H1 (cell line): ENCODE measurements at regions not wholly inside any gene's neighbourhood (a gene's known extent, or its start where the extent isn't known, plus 50 kb on each side); places are given as distances from the start of the nearest gene placed in this dataset.

Experiments used
- CTCF ChIA-PET: fragments of 300-600 bp; sonication (Branson Sonifier 250); formaldehyde crosslinking; loops from one replicate; lab custom pipeline; 2021; ENCODE audit not compliant: partially characterized antibody; lab: Charles Lee
- POLR2A ChIA-PET: fragments of 300-600 bp; sonication (Branson Sonifier 250); formaldehyde crosslinking; loops from one replicate; lab custom pipeline; 2021; ENCODE audit warnings: inconsistent platforms; ENCODE audit not compliant: partially characterized antibody; lab: Charles Lee
- DNase-seq, 2 experiments: peaks; one replicate each; pipeline versions ENCODE4 v3.0.0 to v3.0.0-alpha.2; 2010 to 2022; ENCODE audit warnings: low spot score in 2 of 2, low read depth in 1 of 2, mixed read lengths in 1 of 2
- FAIRE-seq: peaks from 2 replicates; lab custom pipeline; 2011; peaks lifted over from hg19 to GRCh38; lab: Jason Lieb, UNC
- H2AFZ ChIP-seq: 2 replicates; pipeline ENCODE4 v1.8.1; 2012; ENCODE audit warnings: low read length, inconsistent platforms
- H2AK5ac ChIP-seq: 2 replicates; pipeline ENCODE4 v1.6.1; 2013; ENCODE audit warnings: low read depth, low read length
- H2BK120ac ChIP-seq: replicated peaks from 2 replicates; pipeline ENCODE3; 2013; ENCODE audit warnings: low read depth, low read length, inconsistent platforms
- H2BK12ac ChIP-seq: 2 replicates; pipeline ENCODE4 v1.6.1; 2013; ENCODE audit warnings: low read depth, low read length
- H2BK15ac ChIP-seq: 2 replicates; pipeline ENCODE4 v1.6.1; 2013; ENCODE audit warnings: low read length
- H2BK20ac ChIP-seq: 2 replicates; pipeline ENCODE4 v1.6.1; 2013; ENCODE audit warnings: low read length
- H2BK5ac ChIP-seq: 2 replicates; pipeline ENCODE4 v1.6.1; 2013; ENCODE audit warnings: low read depth, low read length
- H3K14ac ChIP-seq: 2 replicates; pipeline ENCODE4 v1.6.1; 2013; ENCODE audit warnings: inconsistent platforms; ENCODE audit not compliant: insufficient read length
- H3K18ac ChIP-seq: 2 replicates; pipeline ENCODE4 v1.6.1; 2013; ENCODE audit warnings: low read length; ENCODE audit errors: extremely low read depth
- H3K23ac ChIP-seq: 2 replicates; pipeline ENCODE4 v1.6.1; 2013; ENCODE audit warnings: inconsistent platforms; ENCODE audit not compliant: insufficient read length
- H3K23me2 ChIP-seq: 2 replicates; pipeline ENCODE4 v1.6.1; 2013; ENCODE audit warnings: low read depth, low read length
- H3K27ac ChIP-seq: 2 replicates; pipeline ENCODE4 v1.6.1; 2011; ENCODE audit warnings: low read depth, low read length, inconsistent platforms
- H3K27me3 ChIP-seq, 4 experiments: replicated peaks in 1 of 4; 1 replicate in 1 of 4; 2 replicates in 3 of 4; pipeline versions ENCODE4 v1.6.1 to v1.8.1; 2011 to 2013; ENCODE audit warnings: low read length in 3 of 4, mild to moderate bottlenecking in 3 of 4, inconsistent platforms in 2 of 4, mixed read lengths in 2 of 4, moderate library complexity in 1 of 4; ENCODE audit not compliant: control insufficient read depth in 3 of 4, insufficient read depth in 3 of 4; ENCODE audit errors: extremely low read depth in 1 of 4
- H3K36me3 ChIP-seq, 4 experiments: 2 replicates each; pipeline versions ENCODE4 v1.6.1 to v1.8.1; 2011 to 2013; ENCODE audit warnings: mild to moderate bottlenecking in 4 of 4, low read length in 3 of 4, moderate library complexity in 2 of 4, control low read depth in 1 of 4, inconsistent platforms in 1 of 4; ENCODE audit not compliant: insufficient read depth in 4 of 4, control insufficient read depth in 2 of 4
- H3K4ac ChIP-seq: replicated peaks from 2 replicates; pipeline ENCODE3; 2013; ENCODE audit warnings: low read length, low read depth, mixed read lengths, inconsistent platforms; ENCODE audit not compliant: insufficient read length
- H3K4me1 ChIP-seq, 4 experiments: replicated peaks in 1 of 4; 1 replicate in 1 of 4; 2 replicates in 3 of 4; pipeline versions ENCODE4 v1.6.1 to v1.8.1; 2011 to 2013; ENCODE audit warnings: low read length in 3 of 4, inconsistent platforms in 2 of 4, mixed read lengths in 1 of 4; ENCODE audit not compliant: insufficient read depth in 4 of 4, control insufficient read depth in 3 of 4
- H3K4me2 ChIP-seq, 2 experiments: 2 replicates each; pipeline versions ENCODE4 v1.6.1 to v1.8.1; 2011 to 2013; ENCODE audit warnings: low read depth in 2 of 2, low read length in 2 of 2, control low read depth in 1 of 2, inconsistent platforms in 1 of 2, mild to moderate bottlenecking in 1 of 2; ENCODE audit not compliant: insufficient read depth in 1 of 2
- H3K4me3 ChIP-seq, 4 experiments: fragments of 200-600, 300-600 bp in 1 of 4; sonication (generic), shearing (Covaris generic), sonication (Bioruptor Twin) in 1 of 4; 2 replicates each; pipeline versions ENCODE4 v1.5.1 to v1.8.1; 2011 to 2016; ENCODE audit warnings: low read length in 4 of 4, low read depth in 3 of 4, control low read depth in 2 of 4, inconsistent platforms in 2 of 4, mild to moderate bottlenecking in 2 of 4, mixed read lengths in 1 of 4, moderate library complexity in 1 of 4; ENCODE audit not compliant: insufficient read depth in 2 of 4; ENCODE audit errors: extremely low read depth in 1 of 4
- H3K56ac ChIP-seq: replicated peaks from 2 replicates; pipeline ENCODE3; 2013; ENCODE audit warnings: low read depth, mild to moderate bottlenecking, mixed read lengths, low read length, inconsistent platforms; ENCODE audit not compliant: insufficient read length
- H3K79me1 ChIP-seq: 2 replicates; pipeline ENCODE4 v1.6.1; 2013; ENCODE audit warnings: low read depth, low read length, control low read depth
- H3K79me2 ChIP-seq, 2 experiments: 2 replicates each; pipeline versions ENCODE4 v1.6.1 to v1.8.1; 2012 to 2013; ENCODE audit warnings: low read length in 2 of 2, mild to moderate bottlenecking in 2 of 2, inconsistent platforms in 1 of 2; ENCODE audit not compliant: insufficient read depth in 2 of 2, control insufficient read depth in 1 of 2
- H3K9ac ChIP-seq, 4 experiments: replicated peaks in 1 of 4; 1 replicate in 1 of 4; 2 replicates in 3 of 4; pipeline versions ENCODE4 v1.6.1 to v1.8.1; 2011 to 2013; ENCODE audit warnings: low read depth in 3 of 4, low read length in 3 of 4, control low read depth in 2 of 4, mild to moderate bottlenecking in 2 of 4, moderate library complexity in 2 of 4, inconsistent platforms in 1 of 4; ENCODE audit errors: extremely low read depth in 1 of 4
- H3K9me3 ChIP-seq, 2 experiments: 2 replicates each; pipeline versions ENCODE4 v1.6.1 to v1.8.1; 2012 to 2013; ENCODE audit warnings: mild to moderate bottlenecking in 2 of 2, moderate library complexity in 2 of 2, control low read depth in 1 of 2, inconsistent platforms in 1 of 2, low read depth in 1 of 2, low read length in 1 of 2, mixed read lengths in 1 of 2; ENCODE audit not compliant: insufficient read depth in 2 of 2
- H4K20me1 ChIP-seq, 2 experiments: replicated peaks in 1 of 2; 2 replicates each; pipeline versions ENCODE3 to v1.8.1; 2011 to 2013; ENCODE audit warnings: inconsistent platforms in 2 of 2, low read length in 2 of 2, mild to moderate bottlenecking in 1 of 2; ENCODE audit not compliant: insufficient read depth in 2 of 2, control insufficient read depth in 1 of 2
- H4K5ac ChIP-seq: 2 replicates; pipeline ENCODE4 v1.6.1; 2013; ENCODE audit warnings: low read length, low read depth, mixed read lengths, inconsistent platforms; ENCODE audit not compliant: insufficient read length
- H4K8ac ChIP-seq: 2 replicates; pipeline ENCODE4 v1.8.0; 2013; ENCODE audit warnings: mild to moderate bottlenecking, moderate library complexity, low read length, inconsistent platforms; ENCODE audit not compliant: insufficient read depth; ENCODE audit errors: extremely low read depth
- H4K91ac ChIP-seq: replicated peaks from 2 replicates; pipeline ENCODE3; 2013; ENCODE audit warnings: low read length, mixed read lengths, inconsistent platforms; ENCODE audit not compliant: insufficient read length
- CBX8 ChIP-seq: fragments of 300-800, 300-1000 bp; sonication (generic); IDR thresholded peaks from 2 replicates; pipeline ENCODE4 v1.7.1; 2016; ENCODE audit warnings: low read depth, low read length, borderline replicate concordance
- CTBP2 ChIP-seq: IDR thresholded peaks from 2 replicates; pipeline ENCODE4 v1.7.0; 2011; ENCODE audit warnings: borderline replicate concordance, mild to moderate bottlenecking, moderate library complexity, mixed read lengths, low read length; ENCODE audit not compliant: insufficient read depth, insufficient read length
- MAFK ChIP-seq: IDR thresholded peaks from 2 replicates; pipeline ENCODE4 v1.6.1; 2012; ENCODE audit warnings: low read depth, mild to moderate bottlenecking, improper control_type of control experiment, low read length
- TAF1 ChIP-seq: IDR thresholded peaks from 2 replicates; pipeline ENCODE4 v1.6.1; 2011; ENCODE audit warnings: mild to moderate bottlenecking, low read depth, low read length
- TCF12 ChIP-seq: IDR thresholded peaks from 2 replicates; pipeline ENCODE4 v1.6.1; 2011; ENCODE audit warnings: low read depth, mild to moderate bottlenecking, low read length
- WGBS, 2 experiments: shearing (Covaris generic) in 1 of 2; methylation state at CpG; one replicate each; pipeline versions ENCODE4 v1.1.6 to v1.1.7; 2013 to 2015; ENCODE audit warnings: low lambda C conversion rate in 2 of 2, mixed read lengths in 2 of 2, inconsistent platforms in 1 of 2, low coverage in 1 of 2, missing lambda C conversion rate in 1 of 2; ENCODE audit not compliant: insufficient replicate concordance in 2 of 2, insufficient coverage in 1 of 2, insufficient read length in 1 of 2; ENCODE audit errors: extremely low coverage in 1 of 2, missing lambda C conversion rate in 1 of 2; 5-methylcytosine and 5-hydroxymethylcytosine counted together
- TF ChIP-seq, protein P1 (sequence below): IDR thresholded peaks from 2 replicates; pipeline ENCODE4 v1.6.1; 2012; ENCODE audit warnings: inconsistent platforms
- TF ChIP-seq, protein P2 (sequence below): IDR thresholded peaks from 2 replicates; pipeline ENCODE4 v1.6.1; 2012; ENCODE audit warnings: low read length, inconsistent platforms
- TF ChIP-seq, protein P3 (sequence below), 3 experiments: IDR thresholded peaks; 1 replicate in 2 of 3; 2 replicates in 1 of 3; pipeline versions ENCODE4 v1.5.1 to v1.6.1; 2011; ENCODE audit warnings: low read length in 3 of 3, mild to moderate bottlenecking in 3 of 3, inconsistent platforms in 2 of 3, low read depth in 1 of 3, moderate library complexity in 1 of 3; ENCODE audit not compliant: insufficient read depth in 1 of 3; ENCODE audit errors: control extremely low read depth in 1 of 3

DNA sequence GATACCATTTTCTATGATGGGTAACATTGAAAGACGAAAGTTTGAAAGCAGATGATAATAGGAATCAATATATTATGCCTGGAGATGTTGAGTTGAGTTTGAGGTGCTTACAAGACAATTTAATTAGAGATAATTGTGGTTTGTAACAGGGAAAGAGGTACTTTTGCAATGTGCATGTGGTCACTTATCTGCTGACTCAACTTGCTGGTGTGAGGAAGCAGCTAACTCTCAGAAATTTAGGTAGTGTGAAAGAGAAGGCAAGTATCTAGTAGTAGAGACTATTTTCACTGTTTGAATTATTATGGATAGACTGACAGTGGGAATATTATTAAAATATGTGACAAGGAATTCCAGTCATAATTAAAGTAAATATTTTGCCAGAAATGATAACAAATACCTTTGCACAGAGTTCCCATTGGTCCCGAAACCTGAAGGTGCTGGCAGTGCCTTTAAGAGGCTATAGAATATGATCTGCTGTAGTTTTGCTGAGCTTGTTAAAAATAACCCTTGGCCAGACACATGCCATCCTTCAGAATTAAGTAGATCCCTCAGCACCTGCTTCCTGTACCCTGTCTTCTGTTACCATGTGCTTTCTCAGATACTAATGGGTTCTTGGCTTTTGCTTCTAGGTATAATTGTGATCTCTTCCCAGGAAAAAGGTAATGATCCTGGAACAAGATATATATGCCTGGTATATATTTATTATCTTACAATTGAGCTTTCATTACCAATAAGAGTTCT, 315.9 kb downstream of the BCHE start:
- Histone ChIP-seq H3K9me3 (no peaks in the 10 kb centered on the region), H3K27me3 (no peaks in the 10 kb centered on the region), H3K9ac (no peak overlapping the region), H4K8ac (no peak overlapping the region), H3K14ac (no peak overlapping the region), H2BK120ac (no peak overlapping the region), H2AK5ac (no peak overlapping the region), H3K36me3 (no peaks in the 10 kb centered on the region), H3K4ac (no peak overlapping the region), H3K23ac (no peak overlapping the region), H2BK12ac (no peak overlapping the region), H4K91ac (no peak overlapping the region), H2BK20ac (no peak overlapping the region), H2BK5ac (no peak overlapping the region), H3K23me2 (no peaks in the 10 kb centered on the region), H3K79me1 (no peaks in the 10 kb centered on the region), H3K27ac (no peak overlapping the region), H3K4me2 (no peak overlapping the region), H3K4me3 (no peak overlapping the region), H4K20me1 (no peaks in the 10 kb centered on the region), H4K5ac (no peak overlapping the region), H2BK15ac (no peak overlapping the region), H3K79me2 (no peaks in the 10 kb centered on the region), H3K4me1 (no peaks in the 10 kb centered on the region), H3K56ac (no peak overlapping the region), H2AFZ (no peak overlapping the region), H3K18ac (no peak overlapping the region)
- ChIA-PET CTCF (no interaction called here), POLR2A (no interaction called here)
- WGBS, 2 experiments = 98% methylated on average over 2 of the region's 2 CpGs; no CpG with 5 or more reads in 1 of the 2 experiments
- DNase-seq (no peak), FAIRE-seq (no peak)
- TF ChIP-seq, protein P1, sequence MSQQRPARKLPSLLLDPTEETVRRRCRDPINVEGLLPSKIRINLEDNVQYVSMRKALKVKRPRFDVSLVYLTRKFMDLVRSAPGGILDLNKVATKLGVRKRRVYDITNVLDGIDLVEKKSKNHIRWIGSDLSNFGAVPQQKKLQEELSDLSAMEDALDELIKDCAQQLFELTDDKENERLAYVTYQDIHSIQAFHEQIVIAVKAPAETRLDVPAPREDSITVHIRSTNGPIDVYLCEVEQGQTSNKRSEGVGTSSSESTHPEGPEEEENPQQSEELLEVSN = no peak
- TF ChIP-seq CBX8 (no peak), CTBP2 (no peak), TCF12 (no peak), TAF1 (no peak), MAFK (no peak)
- TF ChIP-seq, protein P2, sequence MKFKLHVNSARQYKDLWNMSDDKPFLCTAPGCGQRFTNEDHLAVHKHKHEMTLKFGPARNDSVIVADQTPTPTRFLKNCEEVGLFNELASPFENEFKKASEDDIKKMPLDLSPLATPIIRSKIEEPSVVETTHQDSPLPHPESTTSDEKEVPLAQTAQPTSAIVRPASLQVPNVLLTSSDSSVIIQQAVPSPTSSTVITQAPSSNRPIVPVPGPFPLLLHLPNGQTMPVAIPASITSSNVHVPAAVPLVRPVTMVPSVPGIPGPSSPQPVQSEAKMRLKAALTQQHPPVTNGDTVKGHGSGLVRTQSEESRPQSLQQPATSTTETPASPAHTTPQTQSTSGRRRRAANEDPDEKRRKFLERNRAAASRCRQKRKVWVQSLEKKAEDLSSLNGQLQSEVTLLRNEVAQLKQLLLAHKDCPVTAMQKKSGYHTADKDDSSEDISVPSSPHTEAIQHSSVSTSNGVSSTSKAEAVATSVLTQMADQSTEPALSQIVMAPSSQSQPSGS = no peak
- TF ChIP-seq, protein P3, sequence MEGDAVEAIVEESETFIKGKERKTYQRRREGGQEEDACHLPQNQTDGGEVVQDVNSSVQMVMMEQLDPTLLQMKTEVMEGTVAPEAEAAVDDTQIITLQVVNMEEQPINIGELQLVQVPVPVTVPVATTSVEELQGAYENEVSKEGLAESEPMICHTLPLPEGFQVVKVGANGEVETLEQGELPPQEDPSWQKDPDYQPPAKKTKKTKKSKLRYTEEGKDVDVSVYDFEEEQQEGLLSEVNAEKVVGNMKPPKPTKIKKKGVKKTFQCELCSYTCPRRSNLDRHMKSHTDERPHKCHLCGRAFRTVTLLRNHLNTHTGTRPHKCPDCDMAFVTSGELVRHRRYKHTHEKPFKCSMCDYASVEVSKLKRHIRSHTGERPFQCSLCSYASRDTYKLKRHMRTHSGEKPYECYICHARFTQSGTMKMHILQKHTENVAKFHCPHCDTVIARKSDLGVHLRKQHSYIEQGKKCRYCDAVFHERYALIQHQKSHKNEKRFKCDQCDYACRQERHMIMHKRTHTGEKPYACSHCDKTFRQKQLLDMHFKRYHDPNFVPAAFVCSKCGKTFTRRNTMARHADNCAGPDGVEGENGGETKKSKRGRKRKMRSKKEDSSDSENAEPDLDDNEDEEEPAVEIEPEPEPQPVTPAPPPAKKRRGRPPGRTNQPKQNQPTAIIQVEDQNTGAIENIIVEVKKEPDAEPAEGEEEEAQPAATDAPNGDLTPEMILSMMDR (IDR thresholded peaks at IDR 0.05; ENCODE audit: control extremely low read depth in 1 of 3, insufficient read depth in 1 of 3, low read depth in 1 of 3, low read length in 3 of 3) = no peak
